H1 (cell line): ENCODE measurements at regions not wholly inside any gene's neighbourhood (a gene's known extent, or its start where the extent isn't known, plus 50 kb on each side); places are given as distances from the start of the nearest gene placed in this dataset.

Source experiments
- CTCF ChIA-PET: fragments of 300-600 bp; sonication (Branson Sonifier 250); formaldehyde crosslinking; loops from one replicate; lab custom pipeline; 2021; ENCODE audit not compliant: partially characterized antibody; lab: Charles Lee
- POLR2A ChIA-PET: fragments of 300-600 bp; sonication (Branson Sonifier 250); formaldehyde crosslinking; loops from one replicate; lab custom pipeline; 2021; ENCODE audit warnings: inconsistent platforms; ENCODE audit not compliant: partially characterized antibody; lab: Charles Lee
- DNase-seq, 2 experiments: peaks; one replicate each; pipeline versions ENCODE4 v3.0.0 to v3.0.0-alpha.2; 2010 to 2022; ENCODE audit warnings: low spot score in 2 of 2, low read depth in 1 of 2, mixed read lengths in 1 of 2
- FAIRE-seq: peaks from 2 replicates; lab custom pipeline; 2011; peaks lifted over from hg19 to GRCh38; lab: Jason Lieb, UNC
- H2AFZ ChIP-seq: 2 replicates; pipeline ENCODE4 v1.8.1; 2012; ENCODE audit warnings: low read length, inconsistent platforms
- H2AK5ac ChIP-seq: 2 replicates; pipeline ENCODE4 v1.6.1; 2013; ENCODE audit warnings: low read depth, low read length
- H2BK120ac ChIP-seq: replicated peaks from 2 replicates; pipeline ENCODE3; 2013; ENCODE audit warnings: low read depth, low read length, inconsistent platforms
- H2BK12ac ChIP-seq: 2 replicates; pipeline ENCODE4 v1.6.1; 2013; ENCODE audit warnings: low read depth, low read length
- H2BK15ac ChIP-seq: 2 replicates; pipeline ENCODE4 v1.6.1; 2013; ENCODE audit warnings: low read length
- H2BK20ac ChIP-seq: 2 replicates; pipeline ENCODE4 v1.6.1; 2013; ENCODE audit warnings: low read length
- H2BK5ac ChIP-seq: 2 replicates; pipeline ENCODE4 v1.6.1; 2013; ENCODE audit warnings: low read depth, low read length
- H3K14ac ChIP-seq: 2 replicates; pipeline ENCODE4 v1.6.1; 2013; ENCODE audit warnings: inconsistent platforms; ENCODE audit not compliant: insufficient read length
- H3K18ac ChIP-seq: 2 replicates; pipeline ENCODE4 v1.6.1; 2013; ENCODE audit warnings: low read length; ENCODE audit errors: extremely low read depth
- H3K23ac ChIP-seq: 2 replicates; pipeline ENCODE4 v1.6.1; 2013; ENCODE audit warnings: inconsistent platforms; ENCODE audit not compliant: insufficient read length
- H3K23me2 ChIP-seq: 2 replicates; pipeline ENCODE4 v1.6.1; 2013; ENCODE audit warnings: low read depth, low read length
- H3K27ac ChIP-seq: 2 replicates; pipeline ENCODE4 v1.6.1; 2011; ENCODE audit warnings: low read depth, low read length, inconsistent platforms
- H3K27me3 ChIP-seq, 4 experiments: replicated peaks in 1 of 4; 1 replicate in 1 of 4; 2 replicates in 3 of 4; pipeline versions ENCODE4 v1.6.1 to v1.8.1; 2011 to 2013; ENCODE audit warnings: low read length in 3 of 4, mild to moderate bottlenecking in 3 of 4, inconsistent platforms in 2 of 4, mixed read lengths in 2 of 4, moderate library complexity in 1 of 4; ENCODE audit not compliant: control insufficient read depth in 3 of 4, insufficient read depth in 3 of 4; ENCODE audit errors: extremely low read depth in 1 of 4
- H3K36me3 ChIP-seq, 4 experiments: 2 replicates each; pipeline versions ENCODE4 v1.6.1 to v1.8.1; 2011 to 2013; ENCODE audit warnings: mild to moderate bottlenecking in 4 of 4, low read length in 3 of 4, moderate library complexity in 2 of 4, control low read depth in 1 of 4, inconsistent platforms in 1 of 4; ENCODE audit not compliant: insufficient read depth in 4 of 4, control insufficient read depth in 2 of 4
- H3K4ac ChIP-seq: replicated peaks from 2 replicates; pipeline ENCODE3; 2013; ENCODE audit warnings: low read length, low read depth, mixed read lengths, inconsistent platforms; ENCODE audit not compliant: insufficient read length
- H3K4me1 ChIP-seq, 4 experiments: replicated peaks in 1 of 4; 1 replicate in 1 of 4; 2 replicates in 3 of 4; pipeline versions ENCODE4 v1.6.1 to v1.8.1; 2011 to 2013; ENCODE audit warnings: low read length in 3 of 4, inconsistent platforms in 2 of 4, mixed read lengths in 1 of 4; ENCODE audit not compliant: insufficient read depth in 4 of 4, control insufficient read depth in 3 of 4
- H3K4me2 ChIP-seq, 2 experiments: 2 replicates each; pipeline versions ENCODE4 v1.6.1 to v1.8.1; 2011 to 2013; ENCODE audit warnings: low read depth in 2 of 2, low read length in 2 of 2, control low read depth in 1 of 2, inconsistent platforms in 1 of 2, mild to moderate bottlenecking in 1 of 2; ENCODE audit not compliant: insufficient read depth in 1 of 2
- H3K4me3 ChIP-seq, 4 experiments: fragments of 200-600, 300-600 bp in 1 of 4; sonication (generic), shearing (Covaris generic), sonication (Bioruptor Twin) in 1 of 4; 2 replicates each; pipeline versions ENCODE4 v1.5.1 to v1.8.1; 2011 to 2016; ENCODE audit warnings: low read length in 4 of 4, low read depth in 3 of 4, control low read depth in 2 of 4, inconsistent platforms in 2 of 4, mild to moderate bottlenecking in 2 of 4, mixed read lengths in 1 of 4, moderate library complexity in 1 of 4; ENCODE audit not compliant: insufficient read depth in 2 of 4; ENCODE audit errors: extremely low read depth in 1 of 4
- H3K56ac ChIP-seq: replicated peaks from 2 replicates; pipeline ENCODE3; 2013; ENCODE audit warnings: low read depth, mild to moderate bottlenecking, mixed read lengths, low read length, inconsistent platforms; ENCODE audit not compliant: insufficient read length
- H3K79me1 ChIP-seq: 2 replicates; pipeline ENCODE4 v1.6.1; 2013; ENCODE audit warnings: low read depth, low read length, control low read depth
- H3K79me2 ChIP-seq, 2 experiments: 2 replicates each; pipeline versions ENCODE4 v1.6.1 to v1.8.1; 2012 to 2013; ENCODE audit warnings: low read length in 2 of 2, mild to moderate bottlenecking in 2 of 2, inconsistent platforms in 1 of 2; ENCODE audit not compliant: insufficient read depth in 2 of 2, control insufficient read depth in 1 of 2
- H3K9ac ChIP-seq, 4 experiments: replicated peaks in 1 of 4; 1 replicate in 1 of 4; 2 replicates in 3 of 4; pipeline versions ENCODE4 v1.6.1 to v1.8.1; 2011 to 2013; ENCODE audit warnings: low read depth in 3 of 4, low read length in 3 of 4, control low read depth in 2 of 4, mild to moderate bottlenecking in 2 of 4, moderate library complexity in 2 of 4, inconsistent platforms in 1 of 4; ENCODE audit errors: extremely low read depth in 1 of 4
- H3K9me3 ChIP-seq, 2 experiments: 2 replicates each; pipeline versions ENCODE4 v1.6.1 to v1.8.1; 2012 to 2013; ENCODE audit warnings: mild to moderate bottlenecking in 2 of 2, moderate library complexity in 2 of 2, control low read depth in 1 of 2, inconsistent platforms in 1 of 2, low read depth in 1 of 2, low read length in 1 of 2, mixed read lengths in 1 of 2; ENCODE audit not compliant: insufficient read depth in 2 of 2
- H4K20me1 ChIP-seq, 2 experiments: replicated peaks in 1 of 2; 2 replicates each; pipeline versions ENCODE3 to v1.8.1; 2011 to 2013; ENCODE audit warnings: inconsistent platforms in 2 of 2, low read length in 2 of 2, mild to moderate bottlenecking in 1 of 2; ENCODE audit not compliant: insufficient read depth in 2 of 2, control insufficient read depth in 1 of 2
- H4K5ac ChIP-seq: 2 replicates; pipeline ENCODE4 v1.6.1; 2013; ENCODE audit warnings: low read length, low read depth, mixed read lengths, inconsistent platforms; ENCODE audit not compliant: insufficient read length
- H4K8ac ChIP-seq: 2 replicates; pipeline ENCODE4 v1.8.0; 2013; ENCODE audit warnings: mild to moderate bottlenecking, moderate library complexity, low read length, inconsistent platforms; ENCODE audit not compliant: insufficient read depth; ENCODE audit errors: extremely low read depth
- H4K91ac ChIP-seq: replicated peaks from 2 replicates; pipeline ENCODE3; 2013; ENCODE audit warnings: low read length, mixed read lengths, inconsistent platforms; ENCODE audit not compliant: insufficient read length
- BCL11A ChIP-seq, 2 experiments: IDR thresholded peaks; one replicate each; pipeline ENCODE4 v1.6.1; 2011; ENCODE audit warnings: low read depth in 2 of 2, low read length in 2 of 2, mild to moderate bottlenecking in 2 of 2
- CHD1 ChIP-seq: IDR thresholded peaks from 2 replicates; pipeline ENCODE4 v1.6.1; 2012; ENCODE audit warnings: low read depth, low read length, improper control_type of control experiment
- CHD2 ChIP-seq: IDR thresholded peaks from 2 replicates; pipeline ENCODE4 v1.6.1; 2012; ENCODE audit warnings: low read length, improper control_type of control experiment
- JUN ChIP-seq: IDR thresholded peaks from 2 replicates; pipeline ENCODE4 v1.6.1; 2011; ENCODE audit warnings: low read depth, mild to moderate bottlenecking, improper control_type of control experiment, low read length
- KDM1A ChIP-seq: fragments of 200-600, 300-600 bp; sonication (generic); IDR thresholded peaks from 2 replicates; pipeline ENCODE4 v1.7.1; 2016; ENCODE audit warnings: mild to moderate bottlenecking, low read length, borderline replicate concordance
- POLR2AphosphoS5 ChIP-seq: IDR thresholded peaks from 2 replicates; pipeline ENCODE4 v1.6.1; 2011; ENCODE audit warnings: low read depth, low read length
- RFX5 ChIP-seq: IDR thresholded peaks from 2 replicates; pipeline ENCODE4 v1.6.1; 2011; ENCODE audit warnings: low read depth, low read length, improper control_type of control experiment, borderline replicate concordance
- SIN3A ChIP-seq, 2 experiments: IDR thresholded peaks in 1 of 2; conservative IDR thresholded peaks in 1 of 2; 2 replicates each; pipeline ENCODE4 v1.6.1; 2011 to 2012; ENCODE audit warnings: low read length in 2 of 2, improper control_type of control experiment in 1 of 2, low read depth in 1 of 2, mild to moderate bottlenecking in 1 of 2
- SIX5 ChIP-seq: IDR thresholded peaks from 2 replicates; pipeline ENCODE4 v1.6.1; 2011; ENCODE audit warnings: mild to moderate bottlenecking, low read depth, low read length
- WGBS, 2 experiments: shearing (Covaris generic) in 1 of 2; methylation state at CpG; one replicate each; pipeline versions ENCODE4 v1.1.6 to v1.1.7; 2013 to 2015; ENCODE audit warnings: low lambda C conversion rate in 2 of 2, mixed read lengths in 2 of 2, inconsistent platforms in 1 of 2, low coverage in 1 of 2, missing lambda C conversion rate in 1 of 2; ENCODE audit not compliant: insufficient replicate concordance in 2 of 2, insufficient coverage in 1 of 2, insufficient read length in 1 of 2; ENCODE audit errors: extremely low coverage in 1 of 2, missing lambda C conversion rate in 1 of 2; 5-methylcytosine and 5-hydroxymethylcytosine counted together
- TF ChIP-seq, protein P1 (sequence below): IDR thresholded peaks from 2 replicates; pipeline ENCODE4 v1.6.1; 2011; ENCODE audit warnings: low read length, improper control_type of control experiment

DNA sequence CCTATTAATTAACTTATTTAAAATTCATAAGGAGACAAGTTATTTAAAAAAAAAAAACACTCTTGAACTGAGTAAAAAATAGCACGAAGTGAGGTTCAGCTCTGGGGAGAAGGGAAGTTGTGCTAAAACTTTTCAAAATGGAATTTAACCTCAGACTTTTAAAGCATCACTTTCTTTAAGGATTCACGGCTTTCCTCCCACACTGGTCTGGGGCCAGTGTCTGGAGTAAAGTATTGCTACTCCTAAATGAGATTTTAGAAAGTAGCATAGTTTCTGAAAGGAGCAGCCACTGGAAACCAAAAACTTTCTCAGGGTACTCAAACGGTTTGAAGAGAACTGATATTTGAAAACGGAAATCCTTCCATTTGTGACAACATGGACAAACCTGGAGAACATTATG is 97.7 kb upstream of the CYP1B1 start:
- Histone ChIP-seq H3K4ac (no peak overlapping the region), H3K9ac (no peak overlapping the region), H2AFZ (no peak overlapping the region), H3K4me3 (no peak overlapping the region), H4K8ac (no peak overlapping the region), H4K20me1 (no peaks in the 10 kb centered on the region), H2BK120ac (no peak overlapping the region), H3K23ac (no peak overlapping the region), H3K4me2 (no peak overlapping the region), H2AK5ac (no peak overlapping the region), H3K56ac (no peak overlapping the region), H4K5ac (no peak overlapping the region), H4K91ac (no peak overlapping the region), H2BK15ac (no peak overlapping the region), H3K14ac (no peak overlapping the region), H3K27me3 (no peaks in the 10 kb centered on the region), H2BK12ac (no peak overlapping the region), H2BK20ac (no peak overlapping the region), H2BK5ac (no peak overlapping the region), H3K36me3 (no peaks in the 10 kb centered on the region), H3K4me1 (peaks cover 0 to 4% (median under 1%) of the 10 kb centered on the region in 4 experiments; a peak in 1 of 7 replicates), H3K23me2 (no peaks in the 10 kb centered on the region; the same call in 1 of the 2 replicates), H3K27ac (no peak overlapping the region), H3K9me3 (no peaks in the 10 kb centered on the region), H3K79me1 (no peaks in the 10 kb centered on the region), H3K79me2 (no peaks in the 10 kb centered on the region), H3K18ac (no peak overlapping the region)
- FAIRE-seq: no peak
- no peak for DNase-seq
- 84% methylated on average over 4 of the region's 4 CpGs; no CpG with 5 or more reads in 1 of the 2 experiments for WGBS, 2 experiments
- POLR2A ChIA-PET: no interaction called here
- CTCF ChIA-PET: no interaction called here
- TF ChIP-seq, protein P1, sequence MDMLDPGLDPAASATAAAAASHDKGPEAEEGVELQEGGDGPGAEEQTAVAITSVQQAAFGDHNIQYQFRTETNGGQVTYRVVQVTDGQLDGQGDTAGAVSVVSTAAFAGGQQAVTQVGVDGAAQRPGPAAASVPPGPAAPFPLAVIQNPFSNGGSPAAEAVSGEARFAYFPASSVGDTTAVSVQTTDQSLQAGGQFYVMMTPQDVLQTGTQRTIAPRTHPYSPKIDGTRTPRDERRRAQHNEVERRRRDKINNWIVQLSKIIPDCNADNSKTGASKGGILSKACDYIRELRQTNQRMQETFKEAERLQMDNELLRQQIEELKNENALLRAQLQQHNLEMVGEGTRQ: no peak
- TF ChIP-seq POLR2AphosphoS5 (no peak), KDM1A (no peak), SIN3A (conservative IDR thresholded peaks at IDR 0.05 in 1 of 2, IDR thresholded peaks at IDR 0.05 in 1 of 2; ENCODE audit: low read depth in 1 of 2, low read length in 2 of 2) (no peak), RFX5 (no peak), BCL11A (IDR thresholded peaks at IDR 0.05; ENCODE audit: low read depth in 2 of 2, low read length in 2 of 2) (no peak), CHD1 (no peak), SIX5 (no peak), JUN (no peak), CHD2 (no peak)
